ENCODE measurements at regions not wholly inside any gene's neighbourhood (a gene's known extent, or its start where the extent isn't known, plus 50 kb on each side); places are given as distances from the start of the nearest gene placed in this dataset.

DNA sequence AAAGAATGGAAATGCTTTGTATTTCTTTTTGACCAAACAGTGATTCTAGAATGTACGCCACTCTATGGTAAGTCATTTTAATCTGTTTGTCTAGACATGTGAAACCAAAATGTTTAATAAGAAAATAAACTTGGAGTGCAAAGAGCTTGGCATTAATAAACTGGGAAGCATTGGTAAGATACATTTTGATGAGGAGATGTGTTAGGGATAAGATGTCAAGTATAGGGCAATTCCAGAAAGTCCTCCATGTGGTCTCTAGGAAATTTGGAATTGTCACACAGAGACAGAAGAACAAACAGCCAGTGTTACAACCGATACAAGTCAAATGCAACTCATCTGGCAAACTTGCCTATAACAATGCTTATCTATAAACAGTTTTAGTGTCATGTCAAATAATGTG is 410.7 kb upstream of the SEMA3A start:
- TF ChIP-seq EZH2 (optimal IDR thresholded peaks at IDR 0.05; ENCODE audit: low read depth, low read length), result no peak
- TF ChIP-seq CTCF (IDR thresholded peaks at IDR 0.05; ENCODE audit: low read length), result no peak

Data from MM.1S (cell line).